ENCODE measurements at regions not wholly inside any gene's neighbourhood (a gene's known extent, or its start where the extent isn't known, plus 50 kb on each side); places are given as distances from the start of the nearest gene placed in this dataset.

GRCh38 chr10:47112612-47113011 lies 187.4 kb upstream of the GDF10 start:
- H3K9me3 Mint-ChIP-seq: no peaks in the 10 kb centered on the region
- peaks cover 9% of the 10 kb centered on the region for H3K4me1 Mint-ChIP-seq (ENCODE audit: low read depth)
- no peak overlapping the region for H3K4me3 Mint-ChIP-seq
- no peak for TF ChIP-seq CTCF (IDR thresholded peaks at IDR 0.05)
- H3K27ac Mint-ChIP-seq: no peak overlapping the region
- H3K27me3 Mint-ChIP-seq (ENCODE audit: insufficient read depth): peaks cover 24% of the 10 kb centered on the region
- no peak for DNase-seq
- H3K36me3 Mint-ChIP-seq (ENCODE audit: low read depth): no peaks in the 10 kb centered on the region; the same call in 1 of the 2 replicates

- H3K9me3 Mint-ChIP-seq: no peaks in the 10 kb centered on the region
- H3K27me3 Mint-ChIP-seq (ENCODE audit: insufficient read depth): peaks cover 32% of the 10 kb centered on the region
- H3K4me1 Mint-ChIP-seq (ENCODE audit: low read depth): peaks cover 9% of the 10 kb centered on the region
- TF ChIP-seq CTCF (IDR thresholded peaks at IDR 0.05): no peak
- no peaks in the 10 kb centered on the region; the same call in 1 of the 2 replicates for H3K36me3 Mint-ChIP-seq (ENCODE audit: low read depth)
- no peak for DNase-seq
- H3K27ac Mint-ChIP-seq: no peak overlapping the region
- H3K4me3 Mint-ChIP-seq: no peak overlapping the region
Measured at GRCh38 chr10:47113907-47114500, 186.0 kb upstream of the GDF10 start.

GRCh38 chr10:47114680-47115186 lies 185.3 kb upstream of the GDF10 start:
- Mint-ChIP-seq H3K9me3 (no peaks in the 10 kb centered on the region), H3K4me3 (no peak overlapping the region), H3K27ac (no peak overlapping the region), H3K4me1 (ENCODE audit: low read depth) (peaks cover 9% of the 10 kb centered on the region), H3K27me3 (ENCODE audit: insufficient read depth) (peaks cover 28% of the 10 kb centered on the region), H3K36me3 (ENCODE audit: low read depth) (no peaks in the 10 kb centered on the region; the same call in 1 of the 2 replicates)
- no peak for TF ChIP-seq CTCF (IDR thresholded peaks at IDR 0.05)
- no peak for DNase-seq

- DNase-seq: no peak
- Mint-ChIP-seq H3K4me1 (ENCODE audit: low read depth) (peaks cover 9% of the 10 kb centered on the region), H3K9me3 (no peaks in the 10 kb centered on the region), H3K27ac (no peak overlapping the region), H3K27me3 (ENCODE audit: insufficient read depth) (peaks cover 25% of the 10 kb centered on the region), H3K4me3 (no peak overlapping the region), H3K36me3 (ENCODE audit: low read depth) (no peaks in the 10 kb centered on the region; the same call in 1 of the 2 replicates)
- no peak for TF ChIP-seq CTCF (IDR thresholded peaks at IDR 0.05)
Measured at GRCh38 chr10:47115322-47115721, 184.7 kb upstream of the GDF10 start.

GRCh38 chr10:47116445-47116844 lies 183.6 kb upstream of the GDF10 start:
- H3K27ac Mint-ChIP-seq: no peak overlapping the region
- H3K4me1 Mint-ChIP-seq (ENCODE audit: low read depth): peaks cover 14% of the 10 kb centered on the region
- DNase-seq: no peak

More at GRCh38 chr10:47116445-47116844, 183.6 kb upstream of the GDF10 start:
- Mint-ChIP-seq H3K4me3 (no peak overlapping the region), H3K27me3 (ENCODE audit: insufficient read depth) (peaks cover 26% of the 10 kb centered on the region), H3K9me3 (no peaks in the 10 kb centered on the region), H3K36me3 (ENCODE audit: low read depth) (no peaks in the 10 kb centered on the region; the same call in 1 of the 2 replicates)
- no peak for TF ChIP-seq CTCF (IDR thresholded peaks at IDR 0.05)
